Fibroblast of mammary gland (primary cell): ENCODE measurements at regions not wholly inside any gene's neighbourhood (a gene's known extent, or its start where the extent isn't known, plus 50 kb on each side); places are given as distances from the start of the nearest gene placed in this dataset.

Source experiments
- DNase-seq: peaks from one replicate; pipeline ENCODE4 v3.0.0-alpha.2; 2010; ENCODE audit warnings: low read depth
- H3K4me3 ChIP-seq: 2 replicates; pipeline ENCODE4 v1.5.1; 2011; ENCODE audit warnings: low read depth, mild to moderate bottlenecking, low read length, moderate library complexity; ENCODE audit not compliant: control insufficient read depth
- TF ChIP-seq, protein P1 (sequence below): conservative IDR thresholded peaks from 2 replicates; pipeline ENCODE4 v1.5.1; 2011; ENCODE audit warnings: low read depth, low read length, inconsistent platforms; ENCODE audit not compliant: control insufficient read depth, insufficient read depth

DNA sequence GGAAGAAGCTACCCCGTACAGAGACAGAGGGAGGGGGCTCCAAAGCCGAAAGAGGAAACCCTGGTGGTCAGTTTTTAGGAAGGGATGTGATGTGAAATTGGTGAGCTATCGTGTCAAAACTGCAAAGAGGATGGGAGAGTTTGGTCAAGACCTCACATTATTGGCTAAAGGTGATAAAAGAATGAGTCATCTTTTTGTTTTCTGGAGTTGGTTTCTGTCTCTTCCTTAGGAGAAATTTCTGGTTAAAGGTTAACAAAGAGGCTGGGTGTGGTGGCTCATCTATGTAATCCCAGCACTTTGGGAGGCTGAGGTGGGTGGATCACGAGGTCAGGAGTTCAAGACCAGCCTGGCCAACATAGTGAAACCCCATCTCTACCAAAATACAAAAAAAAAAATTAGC, 217.8 kb upstream of the CBLB start:
- peak; percentile 41 for DNase-seq
- no peak overlapping the region for H3K4me3 ChIP-seq
- TF ChIP-seq, protein P1, sequence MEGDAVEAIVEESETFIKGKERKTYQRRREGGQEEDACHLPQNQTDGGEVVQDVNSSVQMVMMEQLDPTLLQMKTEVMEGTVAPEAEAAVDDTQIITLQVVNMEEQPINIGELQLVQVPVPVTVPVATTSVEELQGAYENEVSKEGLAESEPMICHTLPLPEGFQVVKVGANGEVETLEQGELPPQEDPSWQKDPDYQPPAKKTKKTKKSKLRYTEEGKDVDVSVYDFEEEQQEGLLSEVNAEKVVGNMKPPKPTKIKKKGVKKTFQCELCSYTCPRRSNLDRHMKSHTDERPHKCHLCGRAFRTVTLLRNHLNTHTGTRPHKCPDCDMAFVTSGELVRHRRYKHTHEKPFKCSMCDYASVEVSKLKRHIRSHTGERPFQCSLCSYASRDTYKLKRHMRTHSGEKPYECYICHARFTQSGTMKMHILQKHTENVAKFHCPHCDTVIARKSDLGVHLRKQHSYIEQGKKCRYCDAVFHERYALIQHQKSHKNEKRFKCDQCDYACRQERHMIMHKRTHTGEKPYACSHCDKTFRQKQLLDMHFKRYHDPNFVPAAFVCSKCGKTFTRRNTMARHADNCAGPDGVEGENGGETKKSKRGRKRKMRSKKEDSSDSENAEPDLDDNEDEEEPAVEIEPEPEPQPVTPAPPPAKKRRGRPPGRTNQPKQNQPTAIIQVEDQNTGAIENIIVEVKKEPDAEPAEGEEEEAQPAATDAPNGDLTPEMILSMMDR: no peak

DNA sequence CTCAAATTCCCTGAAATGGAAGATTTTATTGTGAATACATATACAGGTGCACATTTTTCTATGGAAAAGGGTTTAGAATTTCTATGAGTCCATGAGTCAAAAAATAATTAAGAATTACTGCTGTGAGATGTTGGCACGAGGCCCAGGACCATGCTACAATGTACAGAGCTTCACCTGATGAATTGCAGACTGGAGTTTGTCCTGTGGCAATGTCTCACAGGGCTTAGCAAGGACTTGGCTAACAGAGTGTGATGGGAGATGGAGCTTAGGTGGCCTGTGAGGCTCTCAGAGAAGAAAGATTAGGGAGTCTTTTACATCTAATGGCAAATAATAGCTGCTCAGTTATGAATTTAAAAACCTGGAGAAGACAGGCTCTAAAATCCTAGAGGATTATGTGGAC, 219.5 kb upstream of the CBLB start:
- DNase-seq: peak; percentile 24
- TF ChIP-seq, protein P1: no peak
- H3K4me3 ChIP-seq: no peak overlapping the region

DNA sequence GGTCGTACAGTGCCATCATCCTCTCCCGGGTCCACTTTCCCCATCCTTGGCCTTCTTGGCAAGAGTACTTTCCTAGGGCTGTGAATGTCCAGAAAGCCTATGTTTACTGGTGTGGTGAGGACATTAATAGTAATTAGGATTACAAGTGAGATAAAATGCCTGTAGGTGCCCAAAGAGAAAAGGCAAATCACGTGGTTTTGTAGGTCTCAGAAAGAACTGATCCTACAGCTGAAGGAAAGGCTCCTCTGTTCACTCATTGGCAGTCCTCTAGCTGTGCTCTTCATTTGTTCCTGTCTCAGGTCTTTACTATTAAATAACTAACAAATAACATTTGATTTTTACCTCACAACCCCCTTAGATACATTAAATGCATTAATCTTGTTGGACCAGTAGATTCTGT, 220.1 kb upstream of the CBLB start:
- no peak for DNase-seq
- TF ChIP-seq, protein P1: no peak
- no peak overlapping the region for H3K4me3 ChIP-seq

DNA sequence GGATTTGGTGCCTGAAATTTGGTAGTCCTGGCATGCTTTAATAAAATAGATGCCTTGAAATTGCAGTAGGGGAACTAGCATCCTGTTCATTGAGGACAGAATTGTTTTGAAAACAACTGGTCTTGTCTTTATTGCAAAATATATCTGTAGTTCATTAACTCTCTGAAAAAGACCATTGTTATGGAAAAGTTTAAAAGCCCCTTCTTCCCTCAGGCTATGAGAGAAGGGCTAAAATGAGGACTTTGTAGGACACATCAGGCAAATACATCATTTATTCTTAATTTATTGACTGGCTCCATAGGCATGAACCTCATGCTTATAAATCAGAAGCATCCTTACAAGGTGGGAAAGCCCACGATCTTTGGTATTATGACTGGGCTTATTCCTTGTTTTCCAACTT, 221.0 kb upstream of the CBLB start:
- TF ChIP-seq, protein P1: no peak
- H3K4me3 ChIP-seq: no peak overlapping the region
- DNase-seq: no peak

DNA sequence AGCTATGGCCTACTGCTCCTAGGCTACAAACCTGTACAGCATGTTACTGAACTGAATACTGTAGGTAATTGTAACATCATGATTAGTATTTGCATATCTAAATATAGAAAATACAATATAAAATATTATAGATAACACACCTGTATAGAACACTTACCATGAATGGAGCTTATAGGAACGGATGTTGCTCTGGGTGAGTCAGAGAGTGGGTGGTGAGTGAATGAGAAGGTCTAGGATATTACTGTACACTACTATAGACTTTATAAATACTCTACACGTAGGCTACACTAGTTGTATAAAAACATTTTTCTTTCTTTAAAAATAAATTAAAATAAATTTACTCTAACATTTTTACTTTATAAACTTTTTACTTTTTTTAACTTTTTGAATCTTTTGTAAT, 224.0 kb upstream of the CBLB start:
- DNase-seq: no peak
- no peak overlapping the region for H3K4me3 ChIP-seq
- TF ChIP-seq, protein P1: no peak

DNA sequence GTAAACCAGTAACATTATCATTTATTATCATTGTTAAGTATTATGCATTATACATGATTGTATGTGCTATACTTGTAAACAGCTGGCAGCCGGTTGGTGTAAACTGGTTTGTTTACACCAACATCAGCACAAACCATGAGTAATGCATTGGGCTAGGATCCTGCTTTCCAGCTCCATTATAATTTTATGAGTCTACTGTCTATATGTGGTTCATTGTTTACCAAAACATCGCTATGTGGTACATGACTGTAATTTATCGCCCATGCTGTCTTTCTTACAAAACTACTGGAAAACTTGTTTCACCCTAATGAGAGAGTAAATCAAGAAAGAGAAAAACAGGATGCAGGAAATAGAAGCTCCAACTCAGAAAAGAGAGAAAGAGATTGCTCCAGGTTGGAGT, 224.8 kb upstream of the CBLB start:
- DNase-seq: no peak
- H3K4me3 ChIP-seq: no peak overlapping the region
- TF ChIP-seq, protein P1: no peak

DNA sequence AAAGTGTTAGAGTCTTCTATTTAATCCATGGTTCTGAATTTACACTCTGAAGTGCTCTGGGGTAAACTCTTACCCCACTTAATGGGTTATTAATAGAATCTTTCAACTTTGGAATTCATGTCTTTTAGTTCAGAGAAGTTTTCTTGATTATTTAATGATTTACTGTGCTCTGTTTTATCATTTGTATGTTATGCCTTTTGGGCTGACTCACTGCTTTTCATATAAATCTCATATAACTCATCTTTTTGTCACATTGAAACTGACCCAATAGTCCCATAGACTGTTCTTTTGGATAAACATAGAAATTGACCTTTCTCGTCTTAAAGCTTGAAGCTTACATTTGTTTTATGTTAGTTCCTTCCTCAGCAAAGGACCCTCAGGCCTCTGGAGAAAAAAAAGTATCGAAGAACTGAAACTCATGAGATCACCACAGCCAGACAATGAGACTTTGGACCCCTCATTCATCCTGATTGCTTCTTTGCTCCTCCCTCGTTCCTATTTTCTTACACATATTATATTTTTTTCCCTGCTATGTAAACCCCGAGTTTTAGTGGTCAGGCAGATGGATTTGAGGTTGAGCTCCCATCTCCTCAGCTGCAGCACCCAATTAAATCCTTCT, 229.1 kb upstream of the CBLB start:
- peak; percentile 28 for DNase-seq
- TF ChIP-seq, protein P1: no peak
- no peak overlapping the region for H3K4me3 ChIP-seq
